ENCODE measurements at regions not wholly inside any gene's neighbourhood (a gene's known extent, or its start where the extent isn't known, plus 50 kb on each side); places are given as distances from the start of the nearest gene placed in this dataset.
A peak's percentile ranks its signal among the peaks of the same experiment; 100 is the strongest.

GRCh38 chr13:55266644-55267043 lies 1874.1 kb upstream of the PRR20A start:
- Histone ChIP-seq H3K9me3 (ENCODE audit: low read depth) (no peaks in the 10 kb centered on the region), H3K4me1 (ENCODE audit: insufficient read depth) (no peaks in the 10 kb centered on the region), H2AFZ (no peak overlapping the region), H3K9me2 (replicated peaks; ENCODE audit: insufficient read depth) (no peaks in the 10 kb centered on the region), H4K20me1 (ENCODE audit: insufficient read depth, poor library complexity, severe bottlenecking) (no peaks in the 10 kb centered on the region), H3K4me2 (no peak overlapping the region), H3K79me2 (no peaks in the 10 kb centered on the region), H3K4me3 (no peak overlapping the region), H3K27ac (no peak overlapping the region), H3K36me3 (replicated peaks; ENCODE audit: insufficient read depth, low read depth) (no peaks in the 10 kb centered on the region), H3K27me3 (no peaks in the 10 kb centered on the region)
- DNase-seq (ENCODE audit: low spot score) = no peak
- TF ChIP-seq EZH2phosphoT487 (IDR thresholded peaks at IDR 0.05; ENCODE audit: low read depth, severe bottlenecking, unreplicated experiment) (no peak), EZH2 (IDR thresholded peaks at IDR 0.05; ENCODE audit: borderline replicate concordance) (no peak), CTCF (IDR thresholded peaks at IDR 0.05; ENCODE audit: poor library complexity) (no peak)
- 62% methylated on average over 2 of the region's 2 CpGs for WGBS (ENCODE audit: low lambda C conversion rate, missing lambda C conversion rate)

GRCh38 chr13:55298201-55298600 lies 1842.5 kb upstream of the PRR20A start:
- H3K9me3 ChIP-seq (ENCODE audit: low read depth) = no peaks in the 10 kb centered on the region
- no peaks in the 10 kb centered on the region for H3K79me2 ChIP-seq
- no peaks in the 10 kb centered on the region for H3K27me3 ChIP-seq
- TF ChIP-seq EZH2phosphoT487 (IDR thresholded peaks at IDR 0.05; ENCODE audit: low read depth, severe bottlenecking, unreplicated experiment) (no peak), CTCF (IDR thresholded peaks at IDR 0.05; ENCODE audit: poor library complexity) (no peak), EZH2 (IDR thresholded peaks at IDR 0.05; ENCODE audit: borderline replicate concordance) (no peak)
- H3K4me1 ChIP-seq (ENCODE audit: insufficient read depth) = no peaks in the 10 kb centered on the region
- H3K9me2 ChIP-seq (replicated peaks; ENCODE audit: insufficient read depth) = no peaks in the 10 kb centered on the region
- H2AFZ ChIP-seq = no peak overlapping the region
- DNase-seq (ENCODE audit: low spot score) = no peak
- no peak overlapping the region for H3K4me3 ChIP-seq
- H3K36me3 ChIP-seq (replicated peaks; ENCODE audit: insufficient read depth, low read depth) = no peaks in the 10 kb centered on the region
- no peak overlapping the region for H3K27ac ChIP-seq
- 96% methylated on average over 1 of the region's 1 CpG for WGBS (ENCODE audit: low lambda C conversion rate, missing lambda C conversion rate)
- H3K4me2 ChIP-seq = no peak overlapping the region
- no peaks in the 10 kb centered on the region for H4K20me1 ChIP-seq (ENCODE audit: insufficient read depth, poor library complexity, severe bottlenecking)

GRCh38 chr13:55302568-55302967 lies 1838.2 kb upstream of the PRR20A start:
- H2AFZ ChIP-seq = no peak overlapping the region
- H3K9me2 ChIP-seq (replicated peaks; ENCODE audit: insufficient read depth) = no peaks in the 10 kb centered on the region
- H3K4me1 ChIP-seq (ENCODE audit: insufficient read depth) = no peaks in the 10 kb centered on the region
- peak; percentile 5 for DNase-seq (ENCODE audit: low spot score)
- no peaks in the 10 kb centered on the region for H3K79me2 ChIP-seq
- WGBS (ENCODE audit: low lambda C conversion rate, missing lambda C conversion rate) = 51% methylated on average over 3 of the region's 3 CpGs
- H3K4me2 ChIP-seq = no peak overlapping the region
- H3K36me3 ChIP-seq (replicated peaks; ENCODE audit: insufficient read depth, low read depth) = no peaks in the 10 kb centered on the region
- H3K27me3 ChIP-seq = no peaks in the 10 kb centered on the region
- H3K9me3 ChIP-seq (ENCODE audit: low read depth) = no peaks in the 10 kb centered on the region
- H4K20me1 ChIP-seq (ENCODE audit: insufficient read depth, poor library complexity, severe bottlenecking) = no peaks in the 10 kb centered on the region
- H3K27ac ChIP-seq = no peak overlapping the region
- H3K4me3 ChIP-seq = no peak overlapping the region
- TF ChIP-seq EZH2 (IDR thresholded peaks at IDR 0.05; ENCODE audit: borderline replicate concordance) (no peak), CTCF (IDR thresholded peaks at IDR 0.05; ENCODE audit: poor library complexity) (no peak), EZH2phosphoT487 (IDR thresholded peaks at IDR 0.05; ENCODE audit: low read depth, severe bottlenecking, unreplicated experiment) (no peak)

GRCh38 chr13:55307909-55308308 lies 1832.8 kb upstream of the PRR20A start:
- WGBS (ENCODE audit: low lambda C conversion rate, missing lambda C conversion rate) = 93% methylated on average over 3 of the region's 3 CpGs

More at GRCh38 chr13:55307909-55308308, 1832.8 kb upstream of the PRR20A start:
- H3K4me2 ChIP-seq = no peak overlapping the region
- DNase-seq (ENCODE audit: low spot score) = no peak
- no peaks in the 10 kb centered on the region for H4K20me1 ChIP-seq (ENCODE audit: insufficient read depth, poor library complexity, severe bottlenecking)
- H2AFZ ChIP-seq = no peak overlapping the region
- no peak overlapping the region for H3K4me3 ChIP-seq
- no peaks in the 10 kb centered on the region for H3K27me3 ChIP-seq
- H3K9me2 ChIP-seq (replicated peaks; ENCODE audit: insufficient read depth) = no peaks in the 10 kb centered on the region
- no peaks in the 10 kb centered on the region for H3K36me3 ChIP-seq (replicated peaks; ENCODE audit: insufficient read depth, low read depth)
- TF ChIP-seq EZH2phosphoT487 (IDR thresholded peaks at IDR 0.05; ENCODE audit: low read depth, severe bottlenecking, unreplicated experiment) (no peak), CTCF (IDR thresholded peaks at IDR 0.05; ENCODE audit: poor library complexity) (no peak), EZH2 (IDR thresholded peaks at IDR 0.05; ENCODE audit: borderline replicate concordance) (no peak)
- no peak overlapping the region for H3K27ac ChIP-seq
- H3K79me2 ChIP-seq = no peaks in the 10 kb centered on the region
- no peaks in the 10 kb centered on the region for H3K4me1 ChIP-seq (ENCODE audit: insufficient read depth)
- H3K9me3 ChIP-seq (ENCODE audit: low read depth) = no peaks in the 10 kb centered on the region

Measured in hepatocyte (in vitro differentiated cells).